ENCODE measurements at regions not wholly inside any gene's neighbourhood (a gene's known extent, or its start where the extent isn't known, plus 50 kb on each side); places are given as distances from the start of the nearest gene placed in this dataset.

- H3K36me3 Mint-ChIP-seq: no peaks in the 10 kb centered on the region
- no peaks in the 10 kb centered on the region for H3K4me1 Mint-ChIP-seq (ENCODE audit: low read depth in 2 of 2)
- H3K9me3 Mint-ChIP-seq: peaks cover 22% of the 10 kb centered on the region
- ATAC-seq (no peak), DNase-seq (ENCODE audit: low spot score) (no peak)
- H3K4me3 Mint-ChIP-seq: no peak overlapping the region
- no peaks in the 10 kb centered on the region for H3K27me3 Mint-ChIP-seq
- no peak overlapping the region for H3K27ac Mint-ChIP-seq
Measured at GRCh38 chr7:118452128-118452527, 227.6 kb downstream of the ANKRD7 start.

GRCh38 chr7:118467381-118467780 lies 242.9 kb downstream of the ANKRD7 start:
- Mint-ChIP-seq H3K27ac (no peak overlapping the region), H3K9me3 (peaks cover 5% of the 10 kb centered on the region), H3K36me3 (no peaks in the 10 kb centered on the region), H3K4me1 (ENCODE audit: low read depth in 2 of 2) (no peaks in the 10 kb centered on the region), H3K27me3 (no peaks in the 10 kb centered on the region), H3K4me3 (no peak overlapping the region)
- no peak for DNase-seq (ENCODE audit: low spot score)
- ATAC-seq: no peak

- Mint-ChIP-seq H3K4me3 (no peak overlapping the region), H3K36me3 (no peaks in the 10 kb centered on the region), H3K4me1 (ENCODE audit: low read depth in 2 of 2) (no peaks in the 10 kb centered on the region), H3K27me3 (no peaks in the 10 kb centered on the region), H3K27ac (no peak overlapping the region), H3K9me3 (peaks cover 4% of the 10 kb centered on the region)
- DNase-seq (ENCODE audit: low spot score) (no peak), ATAC-seq (no peak)
Measured at GRCh38 chr7:118472581-118472980, 248.1 kb downstream of the ANKRD7 start.

DNA sequence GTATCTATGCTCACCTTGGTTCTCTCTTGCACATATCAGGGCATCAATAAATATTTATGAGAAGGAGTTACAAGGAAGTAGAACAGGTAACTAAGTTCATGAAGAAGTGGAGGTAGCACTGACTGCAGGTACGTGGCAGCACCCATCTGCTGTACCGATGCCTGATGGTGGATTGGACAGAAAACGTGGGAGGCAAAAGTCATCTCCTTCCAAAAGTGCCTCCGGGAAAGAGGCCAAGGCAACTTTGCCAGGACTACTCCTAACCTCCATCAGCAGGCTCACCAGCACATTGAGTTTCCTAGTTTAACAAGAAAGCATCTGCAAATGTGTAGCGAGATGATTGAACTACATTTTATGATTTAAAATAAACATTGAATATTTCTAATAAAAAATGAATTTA lies 248.8 kb downstream of the ANKRD7 start:
- ATAC-seq (no peak), DNase-seq (ENCODE audit: low spot score) (no peak)
- Mint-ChIP-seq H3K36me3 (no peaks in the 10 kb centered on the region), H3K9me3 (peaks cover 4% of the 10 kb centered on the region), H3K27me3 (no peaks in the 10 kb centered on the region), H3K4me3 (no peak overlapping the region), H3K27ac (no peak overlapping the region), H3K4me1 (ENCODE audit: low read depth in 2 of 2) (no peaks in the 10 kb centered on the region)

- Mint-ChIP-seq H3K27me3 (no peaks in the 10 kb centered on the region), H3K9me3 (peaks cover 4% of the 10 kb centered on the region), H3K4me3 (no peak overlapping the region), H3K36me3 (no peaks in the 10 kb centered on the region), H3K27ac (no peak overlapping the region), H3K4me1 (ENCODE audit: low read depth in 2 of 2) (no peaks in the 10 kb centered on the region)
- DNase-seq (ENCODE audit: low spot score) (no peak), ATAC-seq (no peak)
Measured at GRCh38 chr7:118476036-118476435, 251.5 kb downstream of the ANKRD7 start.

DNA sequence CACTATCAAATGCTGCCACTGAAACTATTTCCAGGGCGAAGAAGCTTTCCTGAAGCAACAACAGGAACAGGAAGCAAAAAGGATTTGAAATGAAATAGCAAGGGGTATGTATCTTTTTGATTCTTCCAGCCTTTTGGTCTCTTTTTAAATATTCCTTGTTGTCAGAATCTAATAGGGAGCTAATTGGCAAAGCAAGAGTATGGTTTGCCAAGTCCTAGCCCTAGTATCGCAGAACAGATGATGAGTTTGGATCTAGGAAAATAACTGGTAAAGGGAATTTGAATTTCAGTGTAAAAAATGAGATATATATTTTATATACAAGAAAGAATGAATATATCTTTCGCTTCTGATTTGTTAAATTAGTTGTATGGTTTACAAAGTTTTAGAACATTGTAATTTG lies 252.5 kb downstream of the ANKRD7 start:
- Mint-ChIP-seq H3K4me3 (no peak overlapping the region), H3K9me3 (peaks cover 4% of the 10 kb centered on the region), H3K27me3 (no peaks in the 10 kb centered on the region), H3K27ac (no peak overlapping the region), H3K36me3 (no peaks in the 10 kb centered on the region), H3K4me1 (ENCODE audit: low read depth in 2 of 2) (no peaks in the 10 kb centered on the region)
- DNase-seq (ENCODE audit: low spot score): no peak
- ATAC-seq: no peak

- no peaks in the 10 kb centered on the region for H3K4me1 Mint-ChIP-seq (ENCODE audit: low read depth in 2 of 2)
- ATAC-seq (no peak), DNase-seq (ENCODE audit: low spot score) (no peak)
- H3K9me3 Mint-ChIP-seq: peaks cover 10% of the 10 kb centered on the region
- H3K27me3 Mint-ChIP-seq: no peaks in the 10 kb centered on the region
- H3K4me3 Mint-ChIP-seq: no peak overlapping the region
- H3K27ac Mint-ChIP-seq: no peak overlapping the region
- no peaks in the 10 kb centered on the region for H3K36me3 Mint-ChIP-seq
Measured at GRCh38 chr7:118478236-118478635, 253.7 kb downstream of the ANKRD7 start.

- no peaks in the 10 kb centered on the region for H3K4me1 Mint-ChIP-seq (ENCODE audit: low read depth in 2 of 2)
- no peaks in the 10 kb centered on the region for H3K36me3 Mint-ChIP-seq
- no peak overlapping the region for H3K27ac Mint-ChIP-seq
- ATAC-seq: no peak
- peaks cover 9% of the 10 kb centered on the region for H3K9me3 Mint-ChIP-seq
- DNase-seq (ENCODE audit: low spot score): no peak
- H3K4me3 Mint-ChIP-seq: no peak overlapping the region
- H3K27me3 Mint-ChIP-seq: no peaks in the 10 kb centered on the region
Measured at GRCh38 chr7:118478931-118479330, 254.4 kb downstream of the ANKRD7 start.

DNA sequence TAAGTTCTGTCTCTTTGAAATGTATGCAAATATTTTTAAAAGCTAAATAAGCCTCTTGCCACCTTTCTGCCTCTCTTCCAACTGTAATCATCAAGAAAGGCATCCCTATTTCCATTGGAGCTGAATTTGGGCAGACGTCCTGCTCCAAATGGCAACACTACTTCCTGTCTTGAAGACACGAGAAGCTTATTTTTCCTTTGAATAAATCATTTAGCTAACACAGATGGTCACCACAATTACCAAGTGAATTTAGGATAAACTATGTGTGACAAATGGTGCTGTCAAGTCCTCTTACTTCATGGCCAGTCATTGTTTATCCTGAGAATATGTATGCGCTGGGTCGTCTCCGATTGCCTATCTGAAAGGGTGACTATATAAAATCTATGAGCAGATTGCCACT lies 268.0 kb downstream of the ANKRD7 start:
- H3K4me1 Mint-ChIP-seq (ENCODE audit: low read depth in 2 of 2): no peaks in the 10 kb centered on the region
- ATAC-seq: no peak
- H3K27me3 Mint-ChIP-seq: no peaks in the 10 kb centered on the region
- peaks cover 3% of the 10 kb centered on the region for H3K9me3 Mint-ChIP-seq
- H3K36me3 Mint-ChIP-seq: no peaks in the 10 kb centered on the region
- H3K27ac Mint-ChIP-seq: no peak overlapping the region
- no peak overlapping the region for H3K4me3 Mint-ChIP-seq
- DNase-seq (ENCODE audit: low spot score): no peak

- H3K27ac Mint-ChIP-seq: no peak overlapping the region
- peaks cover 2% of the 10 kb centered on the region for H3K9me3 Mint-ChIP-seq
- no peak for DNase-seq (ENCODE audit: low spot score)
- no peak overlapping the region for H3K4me3 Mint-ChIP-seq
- no peaks in the 10 kb centered on the region for H3K36me3 Mint-ChIP-seq
- no peak for ATAC-seq
- no peaks in the 10 kb centered on the region for H3K4me1 Mint-ChIP-seq (ENCODE audit: low read depth in 2 of 2)
- no peaks in the 10 kb centered on the region for H3K27me3 Mint-ChIP-seq
Measured at GRCh38 chr7:118496138-118496644, 271.7 kb downstream of the ANKRD7 start.

DNA sequence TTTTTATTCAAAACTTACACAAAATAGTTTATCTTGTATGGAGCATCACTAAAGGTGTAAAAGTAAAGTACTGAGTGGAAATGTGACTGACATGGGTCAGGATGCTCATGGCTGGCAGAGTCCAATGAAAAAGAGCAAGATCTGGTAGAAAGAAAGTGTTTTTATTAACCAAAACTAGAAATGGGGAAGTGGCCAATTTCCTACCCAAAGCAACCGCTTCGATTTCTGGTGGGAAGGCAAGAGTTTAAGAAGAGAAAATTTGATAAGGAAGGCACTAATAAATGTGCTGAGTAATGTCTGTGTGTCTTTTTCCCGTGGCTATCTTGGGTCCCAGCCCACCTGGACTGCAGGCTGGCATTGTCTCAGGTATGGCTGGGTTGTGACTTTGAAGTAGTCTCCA lies 277.7 kb downstream of the ANKRD7 start:
- ATAC-seq (no peak), DNase-seq (ENCODE audit: low spot score) (no peak)
- peaks cover 20% of the 10 kb centered on the region for H3K9me3 Mint-ChIP-seq
- H3K4me1 Mint-ChIP-seq (ENCODE audit: low read depth in 2 of 2): no peaks in the 10 kb centered on the region
- H3K36me3 Mint-ChIP-seq: no peaks in the 10 kb centered on the region
- no peak overlapping the region for H3K4me3 Mint-ChIP-seq
- no peak overlapping the region for H3K27ac Mint-ChIP-seq
- no peaks in the 10 kb centered on the region for H3K27me3 Mint-ChIP-seq

DNA sequence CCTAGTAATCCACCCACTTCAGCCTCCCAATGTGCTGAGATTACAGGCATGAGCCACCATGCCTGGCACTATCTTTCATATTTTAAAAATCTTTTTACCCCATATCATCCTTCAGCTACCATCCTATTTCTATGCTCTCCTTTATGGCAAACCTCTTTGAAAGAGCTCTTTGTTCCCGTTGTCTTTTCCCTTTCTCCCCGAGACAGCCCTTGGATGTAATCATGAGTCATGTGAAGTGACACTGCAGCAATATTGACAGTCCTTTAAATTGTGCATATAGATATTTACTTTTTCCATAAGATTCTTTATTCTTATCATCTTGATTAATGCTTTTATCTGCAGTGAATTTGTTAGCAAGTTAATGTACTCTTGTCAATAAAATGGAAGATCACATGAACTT lies 286.6 kb downstream of the ANKRD7 start:
- Mint-ChIP-seq H3K36me3 (no peaks in the 10 kb centered on the region), H3K27ac (no peak overlapping the region), H3K4me3 (no peak overlapping the region), H3K27me3 (no peaks in the 10 kb centered on the region), H3K9me3 (peaks cover 3% of the 10 kb centered on the region), H3K4me1 (ENCODE audit: low read depth in 2 of 2) (no peaks in the 10 kb centered on the region)
- DNase-seq (ENCODE audit: low spot score) (no peak), ATAC-seq (no peak)

- DNase-seq (ENCODE audit: low spot score): no peak
- Mint-ChIP-seq H3K9me3 (peaks cover 6% of the 10 kb centered on the region), H3K36me3 (no peaks in the 10 kb centered on the region), H3K4me1 (ENCODE audit: low read depth in 2 of 2) (no peaks in the 10 kb centered on the region), H3K27ac (no peak overlapping the region), H3K27me3 (no peaks in the 10 kb centered on the region), H3K4me3 (no peak overlapping the region)
- no peak for ATAC-seq
Measured at GRCh38 chr7:118517275-118517674, 292.8 kb downstream of the ANKRD7 start.

- no peaks in the 10 kb centered on the region for H3K36me3 Mint-ChIP-seq
- no peak for ATAC-seq
Measured at GRCh38 chr7:118525020-118525419, 300.5 kb downstream of the ANKRD7 start.

DNA sequence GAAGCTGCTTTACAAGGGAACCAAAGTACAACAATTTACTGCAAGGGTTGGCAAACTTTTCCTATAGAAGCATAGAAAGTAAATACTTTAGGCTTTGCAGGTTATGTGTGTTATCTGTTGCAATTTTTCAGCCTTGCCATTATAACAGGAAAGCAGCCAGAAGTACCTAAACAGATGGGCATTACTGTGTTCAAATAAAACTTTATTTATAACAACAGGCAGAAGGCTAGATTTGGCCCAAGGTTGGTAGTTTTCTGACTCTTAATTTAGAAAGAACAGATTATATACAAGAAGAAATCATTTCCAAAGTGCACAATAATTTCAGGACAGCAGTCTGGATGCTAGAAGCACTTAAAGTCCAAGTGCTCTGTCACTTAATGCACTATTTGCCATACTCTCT lies 307.1 kb downstream of the ANKRD7 start:
- no peaks in the 10 kb centered on the region for H3K36me3 Mint-ChIP-seq
- no peak overlapping the region for H3K4me3 Mint-ChIP-seq
- H3K27me3 Mint-ChIP-seq: no peaks in the 10 kb centered on the region
- H3K9me3 Mint-ChIP-seq: peaks cover 11% of the 10 kb centered on the region
- no peak overlapping the region for H3K27ac Mint-ChIP-seq
- DNase-seq (ENCODE audit: low spot score): no peak
- ATAC-seq: no peak
- no peaks in the 10 kb centered on the region for H3K4me1 Mint-ChIP-seq (ENCODE audit: low read depth in 2 of 2)

More at GRCh38 chr7:118525020-118525419, 300.5 kb downstream of the ANKRD7 start:
- Mint-ChIP-seq H3K4me1 (ENCODE audit: low read depth in 2 of 2) (no peaks in the 10 kb centered on the region), H3K9me3 (peaks cover 14% of the 10 kb centered on the region), H3K27ac (no peak overlapping the region), H3K4me3 (no peak overlapping the region), H3K27me3 (no peaks in the 10 kb centered on the region)
- DNase-seq (ENCODE audit: low spot score): no peak

Measured in natural killer cell treated with Interleukin-12 subunit alpha and Interleukin-12 subunit beta and Interleukin-15 and Interleukin-18, amount 100 ng/mL, for 72 hours (primary cell).